G401 (cell line): ENCODE measurements at regions not wholly inside any gene's neighbourhood (a gene's known extent, or its start where the extent isn't known, plus 50 kb on each side); places are given as distances from the start of the nearest gene placed in this dataset.
A peak's percentile ranks its signal among the peaks of the same experiment; 100 is the strongest.

Experiments
- DNase-seq: peaks from one replicate; pipeline ENCODE4 v3.0.0-alpha.2; 2015; ENCODE audit warnings: low spot score
- in situ Hi-C: cut with HindIII; loops from 2 replicates; pipeline ENCODE4 v1.10.0; 2016; ENCODE audit warnings: low sequenced_read_pairs, mixed read lengths

- in situ Hi-C loops: no loop called here
- DNase-seq: no peak
Measured at GRCh38 chr1:218101409-218101808, 183.7 kb upstream of the RRP15 start.

GRCh38 chr1:218108034-218108433, 177.1 kb upstream of the RRP15 start:
- in situ Hi-C loops: no loop called here
- no peak for DNase-seq

- in situ Hi-C loops: no loop called here
- DNase-seq: no peak
Measured at GRCh38 chr1:218112862-218113261, 172.2 kb upstream of the RRP15 start.

- in situ Hi-C loops: no loop called here
- no peak for DNase-seq
Measured at GRCh38 chr1:218123968-218124367, 161.1 kb upstream of the RRP15 start.

GRCh38 chr1:218135371-218135770, 149.7 kb upstream of the RRP15 start:
- in situ Hi-C loops: no loop called here
- no peak for DNase-seq

GRCh38 chr1:218139761-218140160, 145.3 kb upstream of the RRP15 start:
- in situ Hi-C loops: no loop called here

GRCh38 chr1:218156595-218156994, 128.5 kb upstream of the RRP15 start:
- in situ Hi-C loops: no loop called here
- no peak for DNase-seq

More at GRCh38 chr1:218139761-218140160, 145.3 kb upstream of the RRP15 start:
- DNase-seq: no peak

- in situ Hi-C loops: no loop called here
- DNase-seq: no peak
Measured at GRCh38 chr1:218163371-218163770, 121.7 kb upstream of the RRP15 start.

- no peak for DNase-seq
- in situ Hi-C loops: no loop called here
Measured at GRCh38 chr1:218164111-218164929, 120.8 kb upstream of the RRP15 start.

- no peak for DNase-seq
- in situ Hi-C loops: no loop called here
Measured at GRCh38 chr1:218164930-218165700, 120.0 kb upstream of the RRP15 start.

GRCh38 chr1:218165701-218166114, 119.4 kb upstream of the RRP15 start:
- DNase-seq: no peak
- in situ Hi-C loops: no loop called here

GRCh38 chr1:218166268-218166945, 118.7 kb upstream of the RRP15 start:
- in situ Hi-C loops: no loop called here
- no peak for DNase-seq

GRCh38 chr1:218171302-218171893, 113.7 kb upstream of the RRP15 start:
- peak; percentile 33 for DNase-seq
- in situ Hi-C loops: no loop called here

- in situ Hi-C loops: no loop called here
- no peak for DNase-seq
Measured at GRCh38 chr1:218182455-218182854, 102.6 kb upstream of the RRP15 start.

GRCh38 chr1:218200979-218201378, 84.1 kb upstream of the RRP15 start:
- in situ Hi-C loops: no loop called here
- DNase-seq: no peak

- DNase-seq: no peak
- in situ Hi-C loops: no loop called here
Measured at GRCh38 chr1:218201601-218202000, 83.5 kb upstream of the RRP15 start.

GRCh38 chr1:218205721-218206120, 79.4 kb upstream of the RRP15 start:
- in situ Hi-C loops: no loop called here
- no peak for DNase-seq

- in situ Hi-C loops: no loop called here
- DNase-seq: no peak
Measured at GRCh38 chr1:218207194-218207593, 77.9 kb upstream of the RRP15 start.

GRCh38 chr1:218209351-218209861, 75.7 kb upstream of the RRP15 start:
- in situ Hi-C loops: no loop called here
- DNase-seq: no peak
